AG04449 (cell line): ENCODE measurements at regions not wholly inside any gene's neighbourhood (a gene's known extent, or its start where the extent isn't known, plus 50 kb on each side); places are given as distances from the start of the nearest gene placed in this dataset.
"Not testable (repeated sequence)": the region's sequence is repeated elsewhere in the genome, so short reads cannot be mapped to it uniquely, and the experiment has no call there.

Source experiments
- CTCF ChIA-PET: fragments of 350-600 bp; formaldehyde crosslinking; extraction: SDS; loops from one replicate; lab custom pipeline; 2021; ENCODE audit warnings: antibody characterized with exemption; lab: Yijun Ruan, JAX
- POLR2A ChIA-PET: fragments of 400-600, 350-600 bp; formaldehyde crosslinking; extraction: SDS; loops from one replicate; lab custom pipeline; 2020; ENCODE audit warnings: antibody characterized with exemption, inconsistent platforms; lab: Yijun Ruan, JAX
- DNase-seq: peaks from one replicate; pipeline ENCODE4 v3.0.0-alpha.2; 2010; ENCODE audit warnings: low read depth, low spot score
- H3K4me3 ChIP-seq: 2 replicates; pipeline ENCODE4 v1.5.1; 2011; ENCODE audit warnings: low read depth, mild to moderate bottlenecking, control low read depth, low read length
- CTCF ChIP-seq: IDR thresholded peaks from one replicate; pipeline ENCODE4 v1.5.1; 2011; ENCODE audit warnings: mild to moderate bottlenecking, moderate library complexity, low read length, control low read depth, inconsistent platforms; ENCODE audit not compliant: insufficient read depth; ENCODE audit errors: missing control alignments

- no peak overlapping the region for H3K4me3 ChIP-seq
- TF ChIP-seq CTCF, result no peak
- CTCF ChIA-PET, result no interaction called here
- DNase-seq, result no peak
- POLR2A ChIA-PET, result no interaction called here
Measured at GRCh38 chr1:213345621-213346020, 294.6 kb downstream of the RPS6KC1 start.

GRCh38 chr1:213357403-213357802, 306.4 kb downstream of the RPS6KC1 start:
- H3K4me3 ChIP-seq, result no peak overlapping the region
- no peak for DNase-seq
- TF ChIP-seq CTCF, result no peak
- ChIA-PET CTCF (interaction anchor here (1.0 kb wide), 1 partner anchor 14 kb away, joined by 3 read pairs; no protein-coding TSS in a partner anchor), POLR2A (no interaction called here)

DNA sequence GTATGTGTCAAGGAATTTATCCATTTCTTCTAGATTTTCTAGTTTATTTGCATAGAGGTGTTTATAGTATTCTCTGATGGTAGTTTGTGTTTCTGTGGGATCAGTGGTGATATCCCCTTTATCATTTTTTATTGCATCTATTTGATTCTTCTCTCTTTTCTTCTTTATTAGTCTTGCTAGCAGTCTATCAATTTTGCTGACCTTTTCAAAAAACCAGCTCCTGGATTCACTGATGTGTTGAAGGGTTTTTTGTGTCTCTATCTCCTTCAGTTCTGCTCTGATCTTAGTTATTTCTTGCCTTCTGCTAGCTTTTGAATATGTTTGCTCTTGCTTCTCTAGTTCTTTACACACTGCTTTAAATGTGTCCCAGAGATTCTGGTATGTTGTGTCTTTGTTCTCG, 307.3 kb downstream of the RPS6KC1 start:
- CTCF ChIA-PET, POLR2A ChIA-PET, H3K4me3 ChIP-seq, DNase-seq: not testable (repeated sequence)

DNA sequence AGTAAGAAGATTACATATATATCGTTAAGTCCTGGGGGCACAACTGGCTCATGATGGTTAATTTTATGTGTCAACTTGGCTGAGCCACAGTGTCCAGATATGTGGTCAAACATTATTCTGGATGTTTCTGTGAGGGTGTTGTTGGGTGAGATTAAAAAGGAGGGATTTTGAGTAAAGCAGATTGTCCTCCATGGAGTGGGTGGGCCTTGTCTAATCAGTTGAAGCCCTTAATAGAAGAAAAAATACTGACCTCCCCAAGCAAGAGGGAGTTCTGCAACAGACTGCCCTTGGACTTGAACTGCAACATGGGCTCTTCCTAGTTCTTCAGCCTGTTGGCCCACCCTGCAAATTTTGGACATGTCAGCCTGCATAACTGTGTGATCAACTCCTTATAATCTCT, 311.6 kb downstream of the RPS6KC1 start:
- no peak overlapping the region for H3K4me3 ChIP-seq
- ChIA-PET CTCF (no interaction called here), POLR2A (no interaction called here)
- no peak for DNase-seq
- no peak for TF ChIP-seq CTCF

DNA sequence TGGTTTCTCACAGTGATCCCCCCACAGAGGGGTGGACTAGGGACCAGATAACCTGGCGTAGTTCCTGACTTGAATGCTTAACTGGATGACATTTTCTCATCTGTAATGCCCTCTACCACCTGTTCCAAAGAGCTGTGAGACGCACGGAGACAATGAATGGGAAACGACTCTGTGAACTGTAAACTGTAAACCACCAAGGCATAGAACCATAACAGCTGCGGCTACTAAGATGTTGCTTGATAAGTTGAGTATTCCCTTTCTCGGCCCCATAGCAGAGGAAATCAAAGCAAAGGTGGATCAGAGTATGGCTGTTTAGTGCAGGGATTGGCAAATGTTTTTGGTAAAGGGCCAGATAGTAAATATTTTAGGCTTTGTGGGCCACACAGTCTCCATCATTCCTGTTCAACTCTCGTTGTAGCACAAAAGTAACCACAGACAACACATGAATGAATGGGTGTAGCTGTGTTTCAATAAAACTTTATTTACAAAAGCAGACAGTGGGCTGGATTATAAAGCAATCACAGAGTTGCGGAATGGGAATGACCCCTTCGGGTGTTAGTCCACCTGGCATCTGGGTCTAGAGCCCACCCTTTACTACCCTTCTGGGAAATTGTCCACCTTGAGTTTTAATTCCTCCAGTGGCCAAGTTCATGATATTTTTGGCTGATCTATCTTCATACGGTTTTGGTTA, 315.2 kb downstream of the RPS6KC1 start:
- POLR2A ChIA-PET, result no interaction called here

GRCh38 chr1:213369465-213369864, 318.4 kb downstream of the RPS6KC1 start:
- TF ChIP-seq CTCF, result no peak
- DNase-seq, result no peak
- ChIA-PET POLR2A (interaction anchor here (0.6 kb wide), 1 partner anchor 892 kb away, joined by 3 read pairs; no protein-coding TSS in a partner anchor), CTCF (no interaction called here)
- no peak overlapping the region for H3K4me3 ChIP-seq

More for the DNA sequence above, 315.2 kb downstream of the RPS6KC1 start:
- CTCF ChIA-PET, result no interaction called here
- no peak overlapping the region for H3K4me3 ChIP-seq
- no peak for DNase-seq
- TF ChIP-seq CTCF, result no peak

DNA sequence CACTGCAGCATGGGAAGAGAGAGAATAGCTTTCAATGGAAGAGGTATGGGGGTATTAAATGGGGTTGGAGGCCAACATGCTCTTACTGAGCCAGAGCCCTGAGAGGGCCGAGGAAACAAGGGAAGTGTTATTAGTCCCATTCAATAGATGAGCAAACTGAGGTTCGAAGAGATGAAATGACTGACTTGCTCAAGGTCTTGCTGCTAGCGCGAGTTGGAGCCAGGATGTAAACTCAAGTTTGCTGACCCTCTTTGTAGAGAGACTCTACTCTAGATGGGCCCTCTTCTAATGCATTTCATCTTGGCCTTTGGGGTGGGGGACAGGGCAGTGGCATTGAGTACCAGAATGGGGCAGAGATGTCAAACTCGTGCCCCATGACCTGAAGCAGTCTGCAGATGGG, 319.5 kb downstream of the RPS6KC1 start:
- ChIA-PET POLR2A (no interaction called here), CTCF (no interaction called here)
- DNase-seq, result no peak
- TF ChIP-seq CTCF, result no peak
- no peak overlapping the region for H3K4me3 ChIP-seq
